HG03139 (cell line): ENCODE measurements at regions not wholly inside any gene's neighbourhood (a gene's known extent, or its start where the extent isn't known, plus 50 kb on each side); places are given as distances from the start of the nearest gene placed in this dataset.
"Not testable (repeated sequence)": the region's sequence is repeated elsewhere in the genome, so short reads cannot be mapped to it uniquely, and the experiment has no call there.

Experiments used
- ATAC-seq: cut with Tn5 transposase; IDR thresholded peaks from one replicate; pipeline ENCODE4 v1.9.1; 2021; ENCODE audit not compliant: unreplicated experiment

GRCh38 chr4:89506866-89507491 lies 199.4 kb upstream of the GPRIN3 start:
- no peak for ATAC-seq

DNA sequence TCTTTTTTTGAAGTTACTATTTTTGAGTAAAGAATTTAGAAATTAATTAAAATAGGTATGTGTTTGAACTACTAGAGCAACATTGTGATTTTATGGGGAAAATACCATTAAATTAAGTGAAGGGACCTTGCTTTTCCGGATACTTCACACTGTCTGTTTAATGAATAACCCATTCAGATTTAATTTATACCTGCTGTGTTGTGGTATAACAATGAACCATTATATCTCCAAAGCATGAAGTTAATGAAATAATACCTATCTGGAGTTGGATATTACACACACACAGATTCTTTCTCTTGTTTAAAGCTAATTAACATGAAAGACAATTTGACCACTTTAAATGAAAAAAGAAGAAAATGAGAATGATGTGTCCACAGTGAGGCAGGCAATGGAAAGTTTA lies 195.0 kb upstream of the GPRIN3 start:
- no peak for ATAC-seq

DNA sequence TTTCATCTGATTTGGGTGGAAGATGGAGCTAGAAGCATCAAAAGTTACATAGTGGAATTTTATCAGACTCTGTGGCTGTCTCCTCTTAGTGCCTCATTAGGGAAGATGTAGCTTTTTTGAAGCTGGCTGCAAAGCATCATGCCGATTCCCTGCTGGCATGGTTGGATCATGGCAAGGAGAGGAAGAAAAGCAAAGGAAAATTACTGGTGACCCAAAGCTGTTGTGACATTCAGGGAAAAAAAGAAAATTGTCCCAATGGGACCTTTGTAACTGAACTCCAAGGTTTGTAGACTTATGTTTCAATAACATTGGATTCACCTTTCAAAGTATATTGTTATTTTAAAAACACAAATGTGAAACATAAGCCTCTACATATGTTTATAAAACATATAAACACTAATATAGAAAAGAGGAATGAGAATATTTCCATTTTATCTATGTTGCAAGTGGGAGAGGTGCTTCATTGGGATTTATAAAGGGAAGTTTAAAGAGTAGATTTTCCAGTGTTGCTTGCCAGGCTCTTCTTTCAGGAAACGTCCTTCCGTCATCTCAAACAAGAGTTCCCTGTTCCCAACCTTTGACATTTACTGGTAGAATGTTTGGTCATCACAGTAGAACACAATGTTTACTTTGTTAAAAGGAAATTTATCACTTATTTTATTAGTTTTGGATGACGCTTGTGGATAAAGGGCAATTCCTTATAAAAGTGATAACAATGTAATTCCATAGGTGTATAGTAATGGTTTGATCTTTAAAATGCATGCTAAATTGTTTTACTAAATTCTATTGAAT lies 190.1 kb upstream of the GPRIN3 start:
- ATAC-seq, result no peak

- ATAC-seq, result no peak
Measured at GRCh38 chr4:89496851-89497250, 189.3 kb upstream of the GPRIN3 start.

GRCh38 chr4:89493367-89493766 lies 185.8 kb upstream of the GPRIN3 start:
- no peak for ATAC-seq

GRCh38 chr4:89492581-89493071 lies 185.0 kb upstream of the GPRIN3 start:
- no peak for ATAC-seq

GRCh38 chr4:89491761-89492160 lies 184.2 kb upstream of the GPRIN3 start:
- ATAC-seq, result no peak

DNA sequence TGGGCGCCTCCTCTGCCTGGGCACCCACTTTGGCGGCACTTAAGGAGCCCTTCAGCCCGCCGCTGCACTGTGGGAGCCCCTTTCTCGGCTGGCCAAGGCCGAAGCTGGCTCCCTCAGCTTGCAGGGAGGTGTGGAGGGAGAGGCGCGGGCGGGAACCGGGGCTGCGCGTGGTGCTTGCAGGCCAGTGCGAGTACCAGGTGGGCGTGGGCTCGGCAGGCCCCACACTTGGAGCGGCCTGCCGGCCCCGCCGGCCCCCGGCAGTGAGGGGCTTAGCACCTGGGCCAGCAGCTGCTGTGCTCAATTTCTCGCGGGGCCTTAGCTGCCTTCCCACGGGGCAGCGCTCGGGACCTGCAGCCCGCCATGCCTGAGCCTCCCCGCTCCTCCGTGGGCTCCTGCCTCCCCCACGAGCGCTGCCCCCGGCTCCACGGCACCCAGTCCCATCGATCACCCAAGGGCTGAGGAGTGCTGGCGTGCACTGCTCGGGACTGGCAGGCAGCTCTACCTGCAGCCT lies 182.4 kb upstream of the GPRIN3 start:
- ATAC-seq, result not testable (repeated sequence)

GRCh38 chr4:89489338-89489771 lies 181.8 kb upstream of the GPRIN3 start:
- no peak for ATAC-seq

GRCh38 chr4:89488736-89489135 lies 181.1 kb upstream of the GPRIN3 start:
- ATAC-seq, result no peak

DNA sequence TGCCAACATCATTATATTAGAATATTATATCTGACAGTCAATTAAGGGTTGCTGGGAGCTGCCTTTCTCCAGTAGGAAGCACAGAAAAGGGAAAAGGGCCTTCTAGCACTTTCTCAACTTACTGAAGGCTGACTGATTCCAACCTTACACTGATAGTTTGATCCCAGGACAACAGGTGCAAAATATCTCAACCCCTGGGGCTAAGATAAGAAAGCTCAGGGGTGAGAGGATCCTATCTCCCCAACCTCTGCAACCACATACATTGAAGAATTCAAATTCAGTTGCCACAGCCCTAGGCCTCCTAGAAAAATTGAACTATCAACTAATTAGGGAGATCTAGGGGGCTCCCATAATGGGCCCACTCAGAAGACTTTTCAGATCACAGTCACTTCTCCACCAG lies 179.1 kb upstream of the GPRIN3 start:
- ATAC-seq, result no peak

- no peak for ATAC-seq
Measured at GRCh38 chr4:89486042-89486441, 178.4 kb upstream of the GPRIN3 start.

- ATAC-seq, result no peak
Measured at GRCh38 chr4:89483833-89484232, 176.2 kb upstream of the GPRIN3 start.

DNA sequence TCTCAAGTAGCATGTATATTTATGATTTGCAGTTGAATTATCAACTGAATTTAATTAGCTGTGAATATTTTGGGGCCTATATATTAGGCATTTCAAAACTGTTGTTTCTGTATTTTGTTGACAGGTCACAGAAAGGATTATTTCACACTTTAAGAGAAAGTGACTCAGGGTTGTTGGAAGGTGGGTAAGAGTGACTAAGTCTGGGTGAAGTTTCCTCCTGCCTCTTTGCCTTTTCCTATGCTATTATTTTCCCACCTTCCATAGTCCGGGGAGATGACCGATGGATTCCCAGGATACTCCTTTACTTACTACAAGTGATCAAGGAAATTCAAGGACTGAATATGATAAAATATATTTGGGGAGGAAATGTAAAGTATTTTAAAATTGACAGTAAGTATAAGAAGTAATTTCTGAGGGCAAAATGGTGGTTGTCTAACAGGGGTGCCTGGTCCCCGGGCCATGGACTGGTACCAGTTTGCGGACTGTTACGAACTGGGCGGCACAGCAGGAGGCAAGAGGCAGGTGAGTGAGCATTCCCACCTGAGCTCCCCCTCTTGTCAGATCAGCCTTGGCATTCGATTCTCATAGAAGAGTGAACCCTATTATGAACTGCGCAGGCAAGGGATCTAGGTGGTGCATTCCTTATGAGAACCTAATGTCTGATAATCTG lies 175.5 kb upstream of the GPRIN3 start:
- ATAC-seq, result no peak

DNA sequence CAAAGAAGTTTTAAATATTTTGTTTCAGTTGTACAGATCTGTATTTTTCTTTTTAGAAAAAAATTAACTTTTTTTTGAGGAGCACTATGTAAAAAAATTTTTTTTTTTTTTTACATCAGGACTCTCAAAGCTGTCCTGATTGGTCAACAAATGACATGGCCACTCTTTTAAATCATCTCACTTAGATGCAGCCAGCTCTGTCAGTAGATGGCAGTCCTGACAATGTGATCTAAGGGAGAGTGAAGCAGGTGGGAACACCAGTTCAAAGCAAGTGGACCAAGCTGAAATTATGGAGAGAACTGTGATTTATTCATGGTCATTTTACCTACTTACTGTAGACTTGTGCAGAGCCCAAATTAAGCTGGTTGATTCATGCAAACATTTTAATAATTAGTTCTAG lies 174.7 kb upstream of the GPRIN3 start:
- ATAC-seq, result peak; percentile 78

DNA sequence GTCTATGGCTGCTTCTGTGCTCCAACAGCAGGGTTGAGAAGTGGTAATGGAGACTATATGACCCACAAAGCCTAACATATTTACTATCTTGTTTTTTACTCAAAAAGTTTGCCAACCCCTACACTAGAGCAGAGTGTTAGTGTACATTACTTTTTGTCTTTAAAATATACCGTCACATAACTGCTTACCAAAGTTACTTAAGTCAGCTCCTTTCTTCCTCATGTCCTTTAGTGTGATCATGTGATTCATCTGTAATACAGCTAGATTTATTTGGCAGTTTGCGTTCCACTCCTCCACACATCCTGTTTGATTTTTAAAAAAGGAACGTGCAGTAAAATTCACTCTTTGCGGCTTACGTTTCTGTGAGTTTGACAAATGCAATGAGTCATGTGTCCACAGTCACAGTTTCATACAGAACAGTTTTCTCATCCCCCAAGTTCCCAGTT lies 162.4 kb upstream of the GPRIN3 start:
- peak; percentile 88 for ATAC-seq

- ATAC-seq, result no peak
Measured at GRCh38 chr4:89469516-89469915, 161.9 kb upstream of the GPRIN3 start.

DNA sequence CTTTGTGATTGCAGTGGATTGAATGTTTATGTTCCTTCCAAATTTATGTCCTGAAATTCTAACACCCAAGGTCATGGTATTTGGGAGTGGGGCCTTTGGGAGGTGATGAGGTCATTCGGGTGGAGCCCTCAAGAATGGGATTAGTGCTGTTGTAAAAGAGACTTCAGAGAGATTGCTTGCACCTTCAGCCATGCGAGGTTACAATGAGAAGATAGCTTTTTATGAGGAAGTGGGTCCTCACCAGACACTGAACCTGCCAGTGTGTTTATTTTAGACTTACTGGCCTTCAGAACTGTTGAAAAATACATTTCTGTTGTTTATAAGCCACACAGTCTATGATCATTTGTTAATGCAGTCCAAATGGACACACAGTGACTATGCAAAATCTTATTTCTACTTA lies 161.0 kb upstream of the GPRIN3 start:
- ATAC-seq, result no peak

- no peak for ATAC-seq
Measured at GRCh38 chr4:89463341-89463740, 155.7 kb upstream of the GPRIN3 start.

- ATAC-seq, result no peak
Measured at GRCh38 chr4:89447543-89447942, 139.9 kb upstream of the GPRIN3 start.

- no peak for ATAC-seq
Measured at GRCh38 chr4:89446193-89446592, 138.6 kb upstream of the GPRIN3 start.

- no peak for ATAC-seq
Measured at GRCh38 chr4:89439533-89439932, 131.9 kb upstream of the GPRIN3 start.
